ENCODE measurements at regions not wholly inside any gene's neighbourhood (a gene's known extent, or its start where the extent isn't known, plus 50 kb on each side); places are given as distances from the start of the nearest gene placed in this dataset.

DNA sequence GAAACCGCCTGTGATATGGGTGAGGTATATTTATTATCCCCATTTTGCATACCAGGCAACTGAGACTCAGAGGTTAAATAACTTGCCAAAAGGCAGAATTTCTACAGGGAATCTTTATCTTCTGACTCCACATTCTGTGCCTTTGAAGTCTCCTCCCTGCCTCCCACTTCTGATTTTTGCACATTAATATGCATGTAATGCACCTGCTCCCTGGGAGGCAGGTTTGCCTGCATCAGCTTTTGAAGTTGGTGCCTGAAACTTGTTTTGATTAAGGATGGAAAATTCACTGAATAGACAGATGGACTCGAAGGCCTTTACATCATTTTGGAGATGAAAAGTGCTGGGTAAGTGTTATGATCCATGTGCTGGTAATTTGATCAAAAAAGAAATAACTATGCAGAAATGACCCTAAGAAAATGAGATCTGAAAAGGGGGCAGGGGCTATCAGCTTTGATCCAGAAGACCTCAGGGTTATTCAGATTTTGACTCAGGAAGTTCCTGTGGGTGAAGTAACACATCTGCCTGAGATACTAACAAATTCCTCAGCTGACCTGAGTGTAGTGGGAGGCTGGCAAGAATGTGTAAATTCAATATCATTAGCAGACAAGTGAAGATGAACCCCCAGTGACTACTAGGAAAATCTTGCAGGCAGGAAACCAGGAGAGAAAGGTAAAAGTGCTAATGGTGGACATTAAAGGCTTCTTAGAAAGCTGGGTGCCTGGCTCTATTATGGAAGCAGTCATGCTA is 167.5 kb upstream of the BOD1L1 start (continued):
- TF ChIP-seq EZH2 (IDR thresholded peaks at IDR 0.05; ENCODE audit: low read depth, unreplicated experiment) (no peak), POLR2AphosphoS5 (IDR thresholded peaks at IDR 0.05; ENCODE audit: low read depth) (no peak), ZNF114 (CRISPR knock-in tag; IDR thresholded peaks at IDR 0.05) (no peak), EZH2phosphoT487 (IDR thresholded peaks at IDR 0.05; ENCODE audit: unreplicated experiment) (no peak), NANOG (IDR thresholded peaks at IDR 0.05; ENCODE audit: borderline replicate concordance) (no peak), CREB1 (CRISPR knock-in tag; IDR thresholded peaks at IDR 0.05; ENCODE audit: low read depth) (no peak), STAT1 (IDR thresholded peaks at IDR 0.05; ENCODE audit: unreplicated experiment) (no peak)
- TF ChIP-seq, protein P1, sequence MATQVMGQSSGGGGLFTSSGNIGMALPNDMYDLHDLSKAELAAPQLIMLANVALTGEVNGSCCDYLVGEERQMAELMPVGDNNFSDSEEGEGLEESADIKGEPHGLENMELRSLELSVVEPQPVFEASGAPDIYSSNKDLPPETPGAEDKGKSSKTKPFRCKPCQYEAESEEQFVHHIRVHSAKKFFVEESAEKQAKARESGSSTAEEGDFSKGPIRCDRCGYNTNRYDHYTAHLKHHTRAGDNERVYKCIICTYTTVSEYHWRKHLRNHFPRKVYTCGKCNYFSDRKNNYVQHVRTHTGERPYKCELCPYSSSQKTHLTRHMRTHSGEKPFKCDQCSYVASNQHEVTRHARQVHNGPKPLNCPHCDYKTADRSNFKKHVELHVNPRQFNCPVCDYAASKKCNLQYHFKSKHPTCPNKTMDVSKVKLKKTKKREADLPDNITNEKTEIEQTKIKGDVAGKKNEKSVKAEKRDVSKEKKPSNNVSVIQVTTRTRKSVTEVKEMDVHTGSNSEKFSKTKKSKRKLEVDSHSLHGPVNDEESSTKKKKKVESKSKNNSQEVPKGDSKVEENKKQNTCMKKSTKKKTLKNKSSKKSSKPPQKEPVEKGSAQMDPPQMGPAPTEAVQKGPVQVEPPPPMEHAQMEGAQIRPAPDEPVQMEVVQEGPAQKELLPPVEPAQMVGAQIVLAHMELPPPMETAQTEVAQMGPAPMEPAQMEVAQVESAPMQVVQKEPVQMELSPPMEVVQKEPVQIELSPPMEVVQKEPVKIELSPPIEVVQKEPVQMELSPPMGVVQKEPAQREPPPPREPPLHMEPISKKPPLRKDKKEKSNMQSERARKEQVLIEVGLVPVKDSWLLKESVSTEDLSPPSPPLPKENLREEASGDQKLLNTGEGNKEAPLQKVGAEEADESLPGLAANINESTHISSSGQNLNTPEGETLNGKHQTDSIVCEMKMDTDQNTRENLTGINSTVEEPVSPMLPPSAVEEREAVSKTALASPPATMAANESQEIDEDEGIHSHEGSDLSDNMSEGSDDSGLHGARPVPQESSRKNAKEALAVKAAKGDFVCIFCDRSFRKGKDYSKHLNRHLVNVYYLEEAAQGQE (IDR thresholded peaks at IDR 0.05; ENCODE audit: unreplicated experiment) = no peak

DNA sequence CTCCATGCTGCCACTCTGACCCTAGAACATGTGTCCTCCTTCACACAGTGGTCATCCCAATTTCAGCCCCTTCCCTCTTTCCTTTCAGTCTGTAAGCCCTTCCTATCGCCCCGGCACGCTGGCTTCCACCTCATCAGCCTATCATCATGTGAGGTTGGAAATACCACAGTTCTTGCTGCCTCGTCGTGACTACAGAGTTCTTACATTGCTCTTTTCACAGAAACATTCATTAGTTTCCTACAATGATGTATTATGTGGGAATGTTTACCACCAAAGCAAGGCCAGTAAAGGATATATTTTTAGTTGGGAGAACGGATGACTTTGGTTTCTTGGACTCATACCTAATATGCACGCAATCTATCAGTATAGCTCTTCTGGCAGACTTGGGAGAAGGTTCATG is 169.5 kb upstream of the BOD1L1 start:
- no peak for ATAC-seq
- H3K4me1 Mint-ChIP-seq = peaks cover 10% of the 10 kb centered on the region; the same call in 2 of the 3 replicates
- no peak overlapping the region for H3K4me2 ChIP-seq

More for the DNA sequence above, 169.5 kb upstream of the BOD1L1 start:
- no peaks in the 10 kb centered on the region for H3K27me3 Mint-ChIP-seq (ENCODE audit: insufficient read depth, low read depth, poor library complexity)
- TF ChIP-seq ZNF331 (CRISPR knock-in tag; IDR thresholded peaks at IDR 0.05; ENCODE audit: low read depth) (no peak), JUNB (IDR thresholded peaks at IDR 0.05; ENCODE audit: unreplicated experiment) (no peak), POLR2AphosphoS5 (IDR thresholded peaks at IDR 0.05; ENCODE audit: low read depth) (no peak), ZNF114 (CRISPR knock-in tag; IDR thresholded peaks at IDR 0.05) (no peak), EZH2 (IDR thresholded peaks at IDR 0.05; ENCODE audit: low read depth, unreplicated experiment) (no peak)
- TF ChIP-seq, protein P1 (IDR thresholded peaks at IDR 0.05; ENCODE audit: unreplicated experiment) = no peak
- 0 out of 2 replicates have a peak, but pooled peaks cover 8% of the 10 kb centered on the region for H3K9me2 ChIP-seq (ENCODE audit: insufficient read depth)
- H3K79me2 ChIP-seq (replicated peaks; ENCODE audit: insufficient read depth) = no peaks in the 10 kb centered on the region
- no peak overlapping the region for H2AFZ ChIP-seq
- H3K27ac ChIP-seq (ENCODE audit: low read depth) = no peak overlapping the region
- H4K20me1 ChIP-seq (replicated peaks; ENCODE audit: insufficient read depth) = no peaks in the 10 kb centered on the region
- no peaks in the 10 kb centered on the region for H3F3A ChIP-seq (replicated peaks; ENCODE audit: low read depth)
- no peaks in the 10 kb centered on the region for H3K36me3 ChIP-seq (ENCODE audit: insufficient read depth)
- H3K27me3 ChIP-seq (ENCODE audit: insufficient read depth) = no peaks in the 10 kb centered on the region
- peaks cover 41% of the 10 kb centered on the region for H3K9me3 Mint-ChIP-seq
- no peak overlapping the region for H3K4me3 ChIP-seq
- no peak overlapping the region for H3K27ac Mint-ChIP-seq
- H3K4me1 ChIP-seq (ENCODE audit: insufficient read depth) = no peaks in the 10 kb centered on the region
- peaks cover 15% of the 10 kb centered on the region for H3K36me3 Mint-ChIP-seq (ENCODE audit: low read depth)
- no peak overlapping the region for H3K4me3 Mint-ChIP-seq
- no peak for DNase-seq (ENCODE audit: low spot score)

Measured in GM23338 (cell line).